Activated gamma-delta T cell treated with anti-CD3 and anti-CD28 coated beads, Interleukin-2, amount 50 U/mL, for 16 hours (primary cell): ENCODE measurements at regions not wholly inside any gene's neighbourhood (a gene's known extent, or its start where the extent isn't known, plus 50 kb on each side); places are given as distances from the start of the nearest gene placed in this dataset.

Experiments used
- DNase-seq: peaks from one replicate; pipeline ENCODE4 v3.0.0-alpha.2; 2020; ENCODE audit warnings: low read depth

DNA sequence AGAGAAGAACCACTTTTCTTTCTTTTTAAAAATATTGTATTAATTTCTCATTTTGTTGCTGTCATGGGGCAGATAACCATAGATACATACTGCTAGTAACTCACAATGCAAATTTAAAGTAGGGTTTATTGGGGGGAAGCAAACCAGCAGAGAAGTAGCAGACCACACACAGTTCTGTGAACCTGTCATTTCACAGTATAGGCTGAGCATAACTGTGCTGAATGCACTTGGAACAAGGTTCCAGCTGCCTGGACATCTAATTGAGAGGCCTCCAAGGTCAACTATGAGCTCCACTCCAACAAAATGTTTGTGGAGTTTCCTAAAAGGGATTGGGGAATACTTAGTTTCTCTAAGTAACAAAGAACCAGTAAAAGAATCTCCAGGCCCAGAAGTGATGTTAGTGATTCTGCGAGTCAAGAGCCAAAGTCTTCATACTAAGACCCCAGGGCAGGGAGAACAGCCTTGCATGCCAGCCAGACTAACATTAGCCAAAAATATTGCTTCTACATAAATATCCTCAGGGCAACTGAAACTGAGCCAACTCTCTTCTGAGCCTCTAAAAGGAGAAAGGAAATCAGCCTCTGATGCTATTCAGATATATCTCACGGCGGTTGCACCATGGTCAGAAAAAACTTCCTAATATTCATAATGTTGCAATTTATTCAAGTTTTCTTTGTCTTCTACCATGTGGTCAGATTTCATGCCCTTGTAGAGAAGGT is 856.4 kb upstream of the ALCAM start:
- no peak for DNase-seq

DNA sequence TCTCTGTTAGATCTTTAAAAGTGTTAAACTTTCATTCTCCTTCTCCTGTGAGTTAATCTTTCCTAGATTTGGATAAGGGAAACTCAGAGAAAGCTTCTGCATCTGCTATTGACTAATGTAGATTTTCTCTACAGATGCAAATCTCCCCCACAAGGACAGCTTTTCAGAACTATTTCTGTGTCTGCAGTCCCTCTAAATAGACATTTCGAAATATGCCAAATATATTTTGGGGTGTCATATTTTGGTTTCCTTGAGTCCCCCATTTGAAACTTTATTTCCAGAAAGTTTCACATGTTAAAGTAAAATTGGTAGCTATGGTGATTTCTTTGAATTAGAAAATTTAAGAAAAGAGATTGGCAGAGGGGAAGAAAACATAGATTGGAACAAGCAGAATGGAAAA is 852.3 kb upstream of the ALCAM start:
- DNase-seq: no peak

DNA sequence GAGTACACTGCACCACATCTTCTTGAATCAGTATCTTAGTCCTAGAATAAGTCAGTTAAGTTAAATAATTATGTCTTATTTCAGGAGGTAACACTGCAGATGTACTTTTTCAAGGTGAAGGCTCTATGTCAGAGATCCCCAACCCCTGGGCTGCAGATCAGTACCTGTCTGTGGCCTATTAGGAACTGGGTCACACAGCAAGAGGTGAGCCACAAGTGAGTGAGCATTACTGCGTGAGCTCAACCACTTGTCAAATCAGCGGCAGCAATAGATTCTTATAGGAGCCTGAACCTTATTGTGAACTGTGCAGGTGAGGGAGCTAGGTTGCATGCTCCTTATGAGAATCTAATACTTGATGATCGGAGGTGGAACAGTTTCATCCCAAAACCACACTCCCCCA is 851.9 kb upstream of the ALCAM start:
- no peak for DNase-seq

DNA sequence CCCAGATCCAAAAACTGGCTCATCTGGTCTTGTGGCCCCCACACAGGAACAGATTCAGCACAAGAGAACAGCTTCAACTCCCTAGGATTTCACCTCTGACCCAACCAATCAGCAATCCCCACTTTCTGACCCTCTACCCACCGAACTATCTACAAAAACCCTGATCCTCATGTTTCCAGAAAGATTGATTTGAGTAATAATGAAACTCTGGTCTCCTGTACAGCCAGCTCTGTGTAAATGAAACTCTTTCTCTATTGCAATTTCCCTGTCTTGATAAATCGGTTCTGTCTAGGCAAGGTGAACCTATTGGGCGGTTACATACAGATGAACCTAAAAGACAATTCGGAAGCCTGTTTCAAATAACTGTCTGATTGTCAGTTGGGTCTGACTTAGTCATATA is 847.6 kb upstream of the ALCAM start:
- DNase-seq: no peak

DNA sequence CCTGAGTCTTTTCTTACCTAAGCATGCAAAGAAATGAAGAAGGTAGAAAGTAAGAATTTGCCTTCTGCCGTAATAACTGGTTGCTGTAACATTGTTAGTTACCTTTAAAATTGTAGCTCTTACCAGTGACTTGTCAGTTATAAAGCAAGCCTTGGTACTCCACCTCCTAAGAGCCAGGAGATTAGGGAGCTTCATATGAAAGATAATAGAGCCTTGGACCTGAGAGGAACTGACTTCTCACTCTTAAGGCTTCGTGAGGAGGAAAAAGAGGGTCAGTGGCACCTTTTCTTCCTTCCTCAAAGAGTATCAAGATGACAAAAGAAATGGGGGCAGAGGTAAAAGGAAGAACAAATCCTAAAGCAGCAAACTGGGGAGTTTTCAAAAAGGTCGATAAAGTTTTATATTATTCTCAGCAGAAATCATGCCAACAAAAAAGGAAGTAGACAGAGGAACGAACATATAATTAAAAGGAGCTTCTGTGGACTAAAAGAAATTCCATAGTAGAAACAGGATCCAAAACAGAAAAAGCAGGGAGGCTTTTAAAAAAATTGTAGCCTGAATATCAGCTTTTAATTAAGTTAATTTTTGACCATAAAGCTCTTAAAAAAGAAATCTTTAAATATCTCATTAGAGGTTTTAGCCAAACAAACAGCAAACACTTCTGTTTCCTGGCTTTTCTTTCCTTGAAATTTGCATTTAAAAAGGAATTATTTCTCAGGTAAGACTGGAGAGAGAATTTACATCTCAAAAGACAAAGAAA is 847.1 kb upstream of the ALCAM start:
- DNase-seq: no peak

DNA sequence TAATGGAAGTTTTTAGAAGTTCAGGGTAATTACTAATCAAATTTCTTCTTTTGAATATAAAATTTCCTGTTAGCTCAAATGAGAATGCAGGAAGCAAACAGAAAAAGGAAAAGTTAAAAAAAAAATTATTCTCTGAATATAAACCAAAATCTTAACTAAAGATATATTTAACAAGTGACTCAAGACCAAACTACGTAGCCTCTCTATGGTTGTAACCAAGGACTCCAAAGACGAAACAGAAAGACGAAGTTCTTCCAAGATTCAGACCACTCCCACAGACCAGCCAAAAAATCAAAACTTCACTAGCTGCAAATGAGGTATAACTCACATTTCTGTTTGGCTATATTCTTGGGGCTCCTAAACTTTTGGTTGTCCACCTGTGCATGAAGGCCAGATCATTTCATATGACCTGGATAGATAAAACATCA is 846.5 kb upstream of the ALCAM start:
- no peak for DNase-seq

DNA sequence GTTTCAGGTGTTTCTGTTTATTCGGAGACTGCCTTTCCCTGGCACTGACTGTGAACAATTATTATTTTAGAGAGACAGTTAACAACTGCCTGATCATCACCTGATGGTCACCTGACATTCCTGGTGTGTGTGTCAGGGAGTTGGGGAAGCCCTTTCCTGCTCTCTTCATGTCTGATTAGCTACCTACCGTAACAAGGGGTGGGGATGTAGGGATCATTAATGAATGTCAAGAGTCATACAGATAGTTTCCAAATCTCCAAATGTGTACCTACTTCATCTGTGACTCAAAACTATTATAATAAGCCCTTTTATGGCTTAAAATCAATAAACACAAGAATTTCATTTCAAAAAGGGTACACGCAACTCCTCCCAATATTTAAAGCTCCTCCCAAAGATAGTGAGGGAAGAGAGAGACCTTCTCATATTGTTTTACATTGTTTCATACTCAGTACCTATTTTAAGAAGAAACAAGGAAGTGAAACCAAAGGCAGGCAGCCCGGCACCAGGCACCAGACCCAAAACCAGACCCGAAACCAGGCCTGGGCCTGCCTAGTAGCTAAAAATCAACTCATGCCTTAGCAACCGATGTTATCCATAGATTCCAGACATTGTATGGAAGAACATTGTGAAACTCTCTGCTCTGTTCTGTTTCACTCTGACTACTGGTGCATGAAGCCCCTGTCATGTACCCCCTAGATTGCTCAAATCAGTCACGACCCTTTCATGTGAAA is 844.9 kb upstream of the ALCAM start:
- DNase-seq: no peak

DNA sequence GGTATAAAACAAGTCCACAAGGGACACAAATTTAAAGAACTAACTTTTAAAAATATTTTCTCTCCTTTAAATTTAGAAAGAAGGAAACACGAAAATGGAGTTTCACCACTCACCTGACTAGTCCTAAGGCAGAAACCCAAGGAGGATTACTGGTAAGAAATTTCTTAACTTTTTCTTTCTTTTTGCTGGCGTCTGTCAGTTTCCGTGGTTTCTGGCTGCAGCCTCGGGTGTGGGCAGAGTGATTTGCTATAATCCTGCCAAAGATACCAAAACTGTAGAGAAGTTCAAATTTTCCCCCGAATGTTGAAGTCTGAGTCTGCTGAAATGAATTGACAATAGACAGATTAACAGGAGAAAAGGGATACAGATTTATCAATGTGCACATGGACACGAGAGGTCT is 843.6 kb upstream of the ALCAM start:
- no peak for DNase-seq

DNA sequence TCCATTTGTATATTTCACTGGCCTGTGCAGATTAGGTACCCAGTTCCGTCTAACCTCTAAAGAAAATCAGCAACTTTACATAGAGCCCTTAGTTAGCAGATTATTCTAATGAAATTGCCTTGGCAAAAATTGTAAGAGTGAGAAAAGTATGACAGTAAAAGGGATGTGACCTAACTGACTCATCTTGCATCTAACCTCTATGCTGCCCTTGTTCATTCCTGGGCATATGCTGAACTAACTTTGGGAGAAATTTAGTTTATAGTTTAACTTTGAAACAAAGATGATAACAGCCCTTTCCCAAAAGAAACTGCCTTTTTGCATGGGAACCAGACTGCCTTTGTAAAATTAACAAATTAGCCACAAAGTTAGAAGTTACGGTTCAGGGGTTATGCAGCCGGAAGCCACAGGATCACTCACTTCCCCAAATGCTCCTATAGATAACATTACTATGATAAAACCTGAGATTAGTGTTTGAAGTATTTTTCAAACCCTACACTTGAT is 839.8 kb upstream of the ALCAM start:
- DNase-seq: no peak

DNA sequence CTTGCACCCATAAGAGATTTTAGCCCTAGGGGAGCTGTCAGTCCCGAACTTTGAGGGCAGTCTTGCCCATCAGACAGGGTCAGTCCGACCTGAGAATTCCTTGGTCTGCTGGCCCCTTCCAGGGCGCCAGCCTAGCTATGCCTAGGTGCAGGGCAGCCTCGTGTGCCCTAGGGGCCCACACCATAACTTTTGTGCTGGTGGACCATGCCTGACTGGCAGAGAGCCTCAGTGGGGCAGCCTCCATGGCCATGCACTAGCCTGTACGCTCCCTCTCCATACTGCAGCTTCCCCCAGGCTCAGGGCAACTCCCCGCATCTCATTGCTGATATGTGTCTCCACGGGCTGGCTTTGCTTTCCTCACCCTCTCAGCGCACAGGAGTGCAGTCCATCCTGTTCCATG is 835.8 kb upstream of the ALCAM start:
- no peak for DNase-seq

DNA sequence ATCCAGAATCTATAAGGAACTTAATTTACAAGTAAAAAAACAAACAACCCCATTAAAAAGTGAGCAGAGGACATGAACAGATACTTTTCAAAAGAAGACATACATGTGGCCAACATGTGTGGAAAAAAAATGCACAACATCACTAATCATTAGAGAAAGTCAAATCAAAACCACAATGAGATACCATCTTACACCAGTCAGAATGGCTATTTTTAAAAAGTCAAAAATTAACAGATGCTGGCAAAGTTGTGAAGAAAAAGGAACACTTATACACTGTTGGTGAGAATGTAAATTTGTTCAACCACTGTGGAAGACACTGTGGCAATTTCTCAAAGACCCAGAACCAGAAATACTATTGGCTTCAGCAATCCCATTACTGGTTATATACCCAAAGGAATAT is 830.0 kb upstream of the ALCAM start:
- DNase-seq: no peak

DNA sequence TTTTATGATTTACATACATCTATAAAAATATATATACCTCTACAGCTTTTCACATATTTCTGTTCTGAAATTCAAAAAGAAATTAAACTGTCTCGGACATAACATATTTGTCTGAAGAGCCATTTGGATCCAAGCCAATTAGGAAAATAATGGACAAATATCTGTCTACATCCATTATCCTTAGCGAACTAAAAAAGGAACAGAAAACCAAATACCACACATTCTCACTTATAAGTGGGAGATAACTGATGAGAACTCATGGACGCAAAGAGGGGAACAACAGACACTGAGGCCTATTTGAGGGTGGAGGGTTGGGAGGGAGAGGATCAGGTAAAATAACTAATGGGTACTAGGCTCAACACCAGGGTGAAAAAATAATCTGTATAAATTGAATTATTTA is 829.4 kb upstream of the ALCAM start:
- DNase-seq: no peak

DNA sequence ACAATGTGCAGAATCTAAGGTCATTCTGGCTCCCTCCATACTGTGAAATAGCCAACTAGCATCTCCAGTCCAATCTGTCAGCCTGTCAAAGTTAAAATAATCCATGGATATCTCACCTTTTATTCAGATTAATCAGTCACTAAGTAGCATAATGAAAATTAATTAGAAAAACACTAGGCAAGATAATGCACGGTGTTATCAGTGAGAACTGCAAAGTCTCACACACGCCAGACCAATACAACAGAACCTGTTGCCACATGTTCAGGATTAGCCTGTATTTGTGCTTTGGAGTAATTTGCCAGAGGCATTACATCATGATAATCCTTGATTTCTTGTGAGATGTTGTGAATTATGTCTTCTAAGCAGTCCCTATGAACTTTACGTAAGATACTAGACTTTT is 820.4 kb upstream of the ALCAM start:
- DNase-seq: no peak

DNA sequence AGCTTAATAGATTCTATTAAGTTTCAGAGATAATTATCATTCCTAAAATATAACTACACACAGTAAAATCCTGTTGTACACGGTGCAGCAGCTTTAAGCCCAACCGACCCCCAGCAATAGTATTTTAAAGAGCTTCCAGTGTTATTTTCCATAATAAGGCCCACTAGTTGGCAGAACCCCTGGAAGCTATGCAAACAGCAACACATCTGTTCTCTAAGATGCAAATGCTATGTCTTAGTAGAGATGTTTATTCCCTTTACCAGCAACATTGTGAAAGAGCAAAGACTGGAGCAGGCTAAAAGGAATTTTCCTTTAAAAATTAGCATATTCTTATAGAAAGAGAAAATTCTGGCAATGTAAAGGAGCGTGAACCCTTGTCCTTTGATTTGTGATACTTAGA is 819.7 kb upstream of the ALCAM start:
- DNase-seq: no peak

DNA sequence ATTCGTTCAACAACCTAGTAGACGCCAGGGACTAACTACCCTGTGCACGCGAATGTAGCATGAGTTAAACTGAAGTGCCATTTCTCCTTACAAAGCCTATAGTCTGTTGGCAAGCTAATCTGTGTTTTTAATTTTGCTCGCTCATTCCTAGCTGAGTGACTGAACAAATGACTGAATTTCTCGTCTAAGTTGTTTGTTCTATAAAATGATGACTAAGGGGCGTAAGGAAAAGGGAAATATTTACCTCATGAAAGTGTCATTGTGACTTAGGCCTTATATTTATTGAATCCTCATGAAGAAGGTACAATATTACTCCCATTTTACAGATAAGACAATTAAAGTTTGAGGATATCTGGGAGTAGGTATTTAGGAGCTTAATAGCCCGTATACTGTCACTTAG is 818.3 kb upstream of the ALCAM start:
- DNase-seq: no peak

DNA sequence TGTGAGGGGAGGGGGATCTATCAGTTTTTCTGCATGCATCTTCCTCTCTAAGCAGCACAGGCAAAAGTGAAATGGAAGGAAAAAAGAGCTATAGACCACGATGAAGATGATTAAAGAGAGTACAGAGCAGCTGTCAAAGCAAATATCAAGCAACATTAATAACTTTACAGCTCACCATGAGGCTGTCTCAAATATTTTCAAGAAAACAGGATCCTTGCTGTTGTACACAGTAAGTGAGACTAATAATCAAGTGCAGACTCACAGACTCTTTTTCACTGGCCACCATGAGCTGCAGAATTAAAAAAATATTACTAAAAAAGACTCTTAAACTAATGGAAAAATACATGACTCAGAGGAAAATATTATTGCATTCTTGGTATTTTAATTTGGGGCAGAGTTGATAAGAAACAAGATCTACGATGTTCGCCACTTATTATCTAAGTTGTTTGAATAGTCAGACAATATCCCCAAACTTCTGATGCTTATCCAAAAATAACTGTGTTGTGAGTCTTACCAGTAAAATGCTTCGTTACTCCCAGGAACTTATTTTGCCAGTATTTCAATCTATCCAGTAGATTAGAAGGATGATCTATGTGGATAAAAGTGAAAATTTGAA is 817.5 kb upstream of the ALCAM start:
- DNase-seq: no peak

DNA sequence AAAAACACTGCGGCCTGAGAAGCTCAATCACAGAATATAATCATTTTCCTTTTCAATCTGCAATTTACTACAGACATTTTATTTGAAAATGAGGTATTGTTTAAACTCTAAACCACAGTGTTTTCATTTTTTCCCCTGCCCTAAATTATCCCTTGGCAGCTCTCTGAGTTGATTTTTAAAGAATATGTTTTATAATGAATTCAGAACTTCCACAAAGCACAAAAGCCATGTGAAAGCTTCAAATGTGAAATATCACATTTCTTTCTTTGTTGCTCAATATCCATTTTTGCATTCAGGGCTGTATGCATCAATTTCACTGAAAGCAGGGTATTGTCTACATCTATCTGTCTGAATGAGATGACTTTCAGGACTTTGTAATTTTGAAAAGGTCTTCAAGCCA is 813.6 kb upstream of the ALCAM start:
- no peak for DNase-seq

DNA sequence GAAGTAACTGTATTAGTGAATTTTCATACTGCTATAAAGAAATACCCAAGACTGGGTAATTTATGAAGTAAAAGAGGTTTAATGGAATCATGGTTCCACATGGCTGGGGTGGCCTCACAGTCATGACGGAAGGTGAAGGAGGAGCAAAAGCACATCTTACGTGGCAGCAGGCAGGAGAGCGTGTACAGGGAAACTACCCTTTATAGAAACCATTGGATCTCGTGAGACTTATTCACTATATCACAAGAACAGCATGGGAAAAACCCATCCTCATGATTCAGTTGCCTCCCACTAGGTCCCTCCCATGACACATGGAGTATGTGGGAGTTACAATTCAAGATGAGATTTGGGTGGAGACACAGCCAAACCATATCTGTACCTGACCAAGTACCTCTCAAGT is 812.3 kb upstream of the ALCAM start:
- DNase-seq: no peak

DNA sequence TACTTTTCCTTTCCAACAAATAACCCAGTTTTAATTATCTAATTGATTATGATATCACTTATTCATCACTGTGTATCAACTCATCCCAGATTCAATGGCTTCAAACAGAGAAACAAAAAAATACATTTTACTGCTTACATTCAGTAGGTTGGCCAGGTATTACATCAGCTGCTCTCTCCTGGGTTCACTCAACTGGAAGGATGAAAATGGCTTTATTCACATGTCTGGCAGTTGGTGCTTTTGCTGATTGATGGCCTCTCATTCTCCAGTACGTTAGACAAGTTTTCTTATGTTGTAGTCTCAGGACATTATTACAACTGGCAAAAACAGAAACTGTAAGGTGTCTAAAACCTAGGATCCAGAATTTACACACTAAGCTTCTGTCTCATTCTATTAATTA is 811.0 kb upstream of the ALCAM start:
- DNase-seq: no peak

DNA sequence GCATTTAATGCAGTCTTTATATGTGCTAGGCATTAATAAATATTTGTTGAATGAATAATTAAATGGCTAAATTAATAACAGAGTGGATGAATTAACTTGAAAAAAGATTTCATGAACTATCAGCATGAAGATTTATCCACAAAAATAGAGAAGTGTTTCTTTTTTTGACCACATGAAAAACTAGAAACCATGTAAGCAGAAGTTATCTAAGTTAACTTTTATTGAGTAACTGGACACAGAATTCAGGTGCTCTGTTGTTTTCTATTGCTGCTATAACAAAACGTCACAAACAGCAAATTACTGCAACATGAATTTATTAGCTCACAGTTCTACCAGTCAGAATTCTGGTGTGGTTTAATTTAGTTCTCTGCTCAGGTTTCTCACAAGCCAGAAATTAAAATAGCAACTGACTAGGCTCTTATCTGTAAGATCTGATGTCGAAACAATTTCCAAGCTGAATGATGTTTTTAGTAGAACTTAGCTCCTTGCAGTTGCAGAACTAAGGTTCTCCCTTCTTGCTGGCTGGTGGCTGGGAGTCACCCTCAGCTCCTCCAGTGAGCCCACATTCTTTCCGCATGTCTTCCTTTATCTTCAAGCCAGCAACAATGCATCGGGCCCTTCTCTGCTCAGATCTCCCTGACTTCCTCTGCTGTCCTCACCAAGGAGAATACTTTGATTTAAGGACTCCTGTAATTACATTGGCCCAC is 810.2 kb upstream of the ALCAM start:
- no peak for DNase-seq

DNA sequence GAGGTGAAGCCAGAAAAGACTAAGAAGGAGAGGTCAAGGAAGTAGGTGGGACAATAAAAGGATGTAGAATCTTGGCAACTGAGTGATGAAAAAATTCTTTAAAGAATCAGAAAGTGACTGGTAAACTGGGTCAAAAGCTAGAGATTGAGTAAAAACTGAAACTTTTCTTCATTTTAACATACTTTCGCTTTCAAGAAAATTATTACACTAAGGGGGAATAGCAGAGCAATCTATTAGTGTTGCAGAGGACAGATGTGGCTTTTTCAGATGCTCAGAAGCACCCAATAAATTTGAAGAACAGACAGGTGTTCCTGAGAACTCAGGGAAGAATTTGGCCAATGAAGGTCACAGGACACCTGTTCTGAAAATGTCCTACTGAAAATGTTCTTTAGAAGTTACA is 805.4 kb upstream of the ALCAM start:
- no peak for DNase-seq

DNA sequence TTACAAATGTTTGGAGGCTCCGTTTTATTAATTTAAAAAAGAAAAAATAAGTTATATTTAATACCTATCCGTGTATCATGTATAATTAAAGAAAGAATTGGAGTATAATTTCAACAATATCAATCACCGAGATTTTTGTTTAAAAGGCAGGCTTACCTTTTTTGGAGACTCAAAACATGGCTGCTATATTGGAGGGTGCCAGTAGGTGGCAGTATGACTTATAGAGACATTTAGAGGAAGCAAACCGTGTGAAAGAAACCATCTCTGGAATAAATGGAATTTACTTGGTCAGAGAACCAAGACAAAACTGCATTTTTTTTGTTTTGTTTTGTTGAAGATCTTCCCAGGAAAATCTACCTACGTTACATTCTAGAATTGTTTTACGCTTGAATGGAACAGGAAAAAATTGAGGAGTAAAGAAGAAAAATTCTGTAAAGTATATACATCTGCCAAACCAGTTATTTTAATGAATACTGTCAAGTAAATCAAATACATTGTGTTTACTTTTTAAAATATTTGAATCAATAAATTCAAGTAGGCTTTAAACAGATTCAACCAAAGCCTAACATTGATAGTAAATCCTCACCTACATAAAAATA is 802.6 kb upstream of the ALCAM start:
- DNase-seq: peak; percentile 8
